CD4-positive, alpha-beta T cell treated with Interleukin-6 for 4 hours (primary cell): ENCODE measurements at regions not wholly inside any gene's neighbourhood (a gene's known extent, or its start where the extent isn't known, plus 50 kb on each side); places are given as distances from the start of the nearest gene placed in this dataset.

Experiments used
- DNase-seq: peaks from one replicate; pipeline ENCODE4 v3.0.0-alpha.2; 2020; ENCODE audit warnings: mixed read lengths

GRCh38 chr22:47374901-47375575 is 612.6 kb downstream of the TBC1D22A start:
- no peak for DNase-seq

GRCh38 chr22:47374273-47374771 is 611.9 kb downstream of the TBC1D22A start:
- DNase-seq = no peak

- DNase-seq = no peak
These were observed 611.3 kb downstream of the TBC1D22A start for GRCh38 chr22:47373648-47374272.

GRCh38 chr22:47372596-47373385 is 610.3 kb downstream of the TBC1D22A start:
- DNase-seq = no peak

GRCh38 chr22:47372111-47372581 is 609.7 kb downstream of the TBC1D22A start:
- no peak for DNase-seq

GRCh38 chr22:47371263-47372090 is 609.0 kb downstream of the TBC1D22A start:
- no peak for DNase-seq

- no peak for DNase-seq
These were observed 608.2 kb downstream of the TBC1D22A start for GRCh38 chr22:47370448-47371262.

GRCh38 chr22:47369431-47370015 is 607.1 kb downstream of the TBC1D22A start:
- no peak for DNase-seq

- DNase-seq = no peak
These were observed 606.6 kb downstream of the TBC1D22A start for GRCh38 chr22:47369020-47369419.

- no peak for DNase-seq
These were observed 605.8 kb downstream of the TBC1D22A start for GRCh38 chr22:47367993-47368945.

GRCh38 chr22:47367107-47367690 is 604.7 kb downstream of the TBC1D22A start:
- no peak for DNase-seq

GRCh38 chr22:47366026-47366767 is 603.7 kb downstream of the TBC1D22A start:
- DNase-seq = no peak

GRCh38 chr22:47361247-47361646 is 598.8 kb downstream of the TBC1D22A start:
- no peak for DNase-seq

- DNase-seq = no peak
These were observed 595.0 kb downstream of the TBC1D22A start for GRCh38 chr22:47357493-47357892.

GRCh38 chr22:47357086-47357485 is 594.6 kb downstream of the TBC1D22A start:
- no peak for DNase-seq

- no peak for DNase-seq
These were observed 594.1 kb downstream of the TBC1D22A start for GRCh38 chr22:47356511-47357011.

GRCh38 chr22:47355776-47356510 is 593.5 kb downstream of the TBC1D22A start:
- no peak for DNase-seq

GRCh38 chr22:47355388-47355725 is 592.9 kb downstream of the TBC1D22A start:
- DNase-seq = no peak
